ENCODE measurements at regions not wholly inside any gene's neighbourhood (a gene's known extent, or its start where the extent isn't known, plus 50 kb on each side); places are given as distances from the start of the nearest gene placed in this dataset.
"Not testable (repeated sequence)": the region's sequence is repeated elsewhere in the genome, so short reads cannot be mapped to it uniquely, and the experiment has no call there.

- not testable (repeated sequence) for DNase-seq
Measured at GRCh38 chr2:128604581-128604980, 285.9 kb upstream of the HS6ST1 start.

- no peak for DNase-seq
Measured at GRCh38 chr2:128605421-128605820, 286.8 kb upstream of the HS6ST1 start.

- no peak for DNase-seq
Measured at GRCh38 chr2:128605931-128606330, 287.3 kb upstream of the HS6ST1 start.

GRCh38 chr2:128606837-128607236 is 288.2 kb upstream of the HS6ST1 start:
- DNase-seq: no peak

- no peak for DNase-seq
Measured at GRCh38 chr2:128607440-128607839, 288.8 kb upstream of the HS6ST1 start.

- no peak for DNase-seq
Measured at GRCh38 chr2:128607911-128608506, 289.3 kb upstream of the HS6ST1 start.

GRCh38 chr2:128608921-128609880 is 290.5 kb upstream of the HS6ST1 start:
- no peak for DNase-seq

GRCh38 chr2:128610496-128610895 is 291.8 kb upstream of the HS6ST1 start:
- DNase-seq: no peak

GRCh38 chr2:128611421-128612320 is 293.0 kb upstream of the HS6ST1 start:
- DNase-seq: no peak

GRCh38 chr2:128612628-128613027 is 294.0 kb upstream of the HS6ST1 start:
- DNase-seq: no peak

- no peak for DNase-seq
Measured at GRCh38 chr2:128613351-128613750, 294.7 kb upstream of the HS6ST1 start.

GRCh38 chr2:128613876-128614275 is 295.2 kb upstream of the HS6ST1 start:
- no peak for DNase-seq

- not testable (repeated sequence) for DNase-seq
Measured at GRCh38 chr2:128614907-128615306, 296.2 kb upstream of the HS6ST1 start.

GRCh38 chr2:128615571-128615970 is 296.9 kb upstream of the HS6ST1 start:
- no peak for DNase-seq

GRCh38 chr2:128617029-128617590 is 298.4 kb upstream of the HS6ST1 start:
- DNase-seq: no peak

GRCh38 chr2:128617661-128618060 is 299.0 kb upstream of the HS6ST1 start:
- no peak for DNase-seq

- DNase-seq: no peak
Measured at GRCh38 chr2:128618642-128619041, 300.0 kb upstream of the HS6ST1 start.

GRCh38 chr2:128619471-128620325 is 301.0 kb upstream of the HS6ST1 start:
- no peak for DNase-seq

GRCh38 chr2:128621074-128621473 is 302.4 kb upstream of the HS6ST1 start:
- no peak for DNase-seq

GRCh38 chr2:128622371-128622770 is 303.7 kb upstream of the HS6ST1 start:
- no peak for DNase-seq

- no peak for DNase-seq
Measured at GRCh38 chr2:128622955-128623620, 304.4 kb upstream of the HS6ST1 start.

Data from CD4-positive, alpha-beta T cell treated with Interleukin-12 subunit alpha and Interleukin-12 subunit beta, for 1 hour (primary cell).